ENCODE measurements at regions not wholly inside any gene's neighbourhood (a gene's known extent, or its start where the extent isn't known, plus 50 kb on each side); places are given as distances from the start of the nearest gene placed in this dataset.
A peak's percentile ranks its signal among the peaks of the same experiment; 100 is the strongest.

DNA sequence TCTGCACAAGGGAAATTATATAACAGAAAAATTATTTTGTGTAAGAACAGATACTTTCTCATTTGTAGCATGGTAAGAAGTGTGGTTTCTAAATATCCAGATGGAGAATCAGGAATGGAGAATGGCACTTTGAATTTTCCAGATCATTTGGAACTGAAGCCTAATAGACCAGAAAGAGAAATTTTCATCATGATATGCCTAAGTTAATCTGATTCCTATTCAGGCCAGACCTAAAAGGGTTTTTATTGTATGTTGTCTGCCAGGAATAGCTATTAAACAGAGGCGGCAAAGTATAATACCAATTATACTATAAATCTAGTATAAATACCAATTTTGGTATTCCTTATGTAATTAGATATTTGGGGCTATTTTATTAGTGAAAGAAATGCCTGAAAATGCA is 382.7 kb upstream of the FAR2 start:
- H3K9me3 ChIP-seq = no peaks in the 10 kb centered on the region
- no peak overlapping the region for H3K27ac ChIP-seq
- intact Hi-C loops (cut with DNase I) = no loop called here
- no peaks in the 10 kb centered on the region for H3K27me3 ChIP-seq
- TF ChIP-seq, protein P1, sequence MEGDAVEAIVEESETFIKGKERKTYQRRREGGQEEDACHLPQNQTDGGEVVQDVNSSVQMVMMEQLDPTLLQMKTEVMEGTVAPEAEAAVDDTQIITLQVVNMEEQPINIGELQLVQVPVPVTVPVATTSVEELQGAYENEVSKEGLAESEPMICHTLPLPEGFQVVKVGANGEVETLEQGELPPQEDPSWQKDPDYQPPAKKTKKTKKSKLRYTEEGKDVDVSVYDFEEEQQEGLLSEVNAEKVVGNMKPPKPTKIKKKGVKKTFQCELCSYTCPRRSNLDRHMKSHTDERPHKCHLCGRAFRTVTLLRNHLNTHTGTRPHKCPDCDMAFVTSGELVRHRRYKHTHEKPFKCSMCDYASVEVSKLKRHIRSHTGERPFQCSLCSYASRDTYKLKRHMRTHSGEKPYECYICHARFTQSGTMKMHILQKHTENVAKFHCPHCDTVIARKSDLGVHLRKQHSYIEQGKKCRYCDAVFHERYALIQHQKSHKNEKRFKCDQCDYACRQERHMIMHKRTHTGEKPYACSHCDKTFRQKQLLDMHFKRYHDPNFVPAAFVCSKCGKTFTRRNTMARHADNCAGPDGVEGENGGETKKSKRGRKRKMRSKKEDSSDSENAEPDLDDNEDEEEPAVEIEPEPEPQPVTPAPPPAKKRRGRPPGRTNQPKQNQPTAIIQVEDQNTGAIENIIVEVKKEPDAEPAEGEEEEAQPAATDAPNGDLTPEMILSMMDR (IDR thresholded peaks at IDR 0.05) = no peak
- no peak for TF ChIP-seq EP300 (IDR thresholded peaks at IDR 0.05)
- H3K36me3 ChIP-seq = no peaks in the 10 kb centered on the region
- no peak overlapping the region for H3K4me3 ChIP-seq
- no peak for DNase-seq
- peaks cover 0 to 2% (median under 1%) of the 10 kb centered on the region in 4 donors for H3K4me1 ChIP-seq
- 93 to 95% methylated on average over 1 of the region's 1 CpG for WGBS, 2 donors

DNA sequence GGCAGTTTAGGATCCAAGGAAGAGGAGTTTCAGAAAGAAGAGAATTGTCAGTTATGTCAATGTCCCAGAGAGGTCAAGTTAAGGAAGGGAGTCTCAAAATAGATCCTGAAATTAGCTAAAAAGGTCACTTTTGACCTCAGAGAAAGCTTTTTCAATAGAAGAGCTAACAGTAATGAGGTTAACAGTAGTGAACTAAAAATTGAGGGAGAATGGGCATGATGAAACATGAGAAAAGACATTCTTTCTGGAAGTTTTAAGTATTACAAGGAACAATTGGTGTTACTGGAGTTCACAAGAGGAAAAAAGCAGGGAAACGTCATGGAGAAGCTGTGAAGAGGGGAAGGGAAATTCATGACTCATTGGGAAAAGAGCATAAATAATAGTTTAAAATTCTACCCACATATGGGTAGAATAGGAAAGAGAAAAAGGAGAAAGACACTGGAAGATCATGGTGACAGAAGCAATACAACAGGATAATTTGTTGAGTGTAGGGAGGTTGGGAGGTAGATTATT is 381.2 kb upstream of the FAR2 start:
- no peak overlapping the region for H3K4me3 ChIP-seq
- peaks cover 0 to 15% (median 14%) of the 10 kb centered on the region in 4 donors for H3K4me1 ChIP-seq
- no peaks in the 10 kb centered on the region for H3K36me3 ChIP-seq
- TF ChIP-seq POLR2AphosphoS5 (IDR thresholded peaks at IDR 0.05) (no peak), EP300 (IDR thresholded peaks at IDR 0.05) (no peak), POLR2A (IDR thresholded peaks at IDR 0.05) (no peak)
- TF ChIP-seq, protein P1 (IDR thresholded peaks at IDR 0.05) = no peak
- WGBS, 2 donors = 41 to 77% methylated on average over 1 of the region's 1 CpG
- no peak for DNase-seq
- no peaks in the 10 kb centered on the region for H3K27me3 ChIP-seq
- intact Hi-C loops (cut with DNase I) = no loop called here
- no peaks in the 10 kb centered on the region for H3K9me3 ChIP-seq
- no peak overlapping the region for H3K27ac ChIP-seq

DNA sequence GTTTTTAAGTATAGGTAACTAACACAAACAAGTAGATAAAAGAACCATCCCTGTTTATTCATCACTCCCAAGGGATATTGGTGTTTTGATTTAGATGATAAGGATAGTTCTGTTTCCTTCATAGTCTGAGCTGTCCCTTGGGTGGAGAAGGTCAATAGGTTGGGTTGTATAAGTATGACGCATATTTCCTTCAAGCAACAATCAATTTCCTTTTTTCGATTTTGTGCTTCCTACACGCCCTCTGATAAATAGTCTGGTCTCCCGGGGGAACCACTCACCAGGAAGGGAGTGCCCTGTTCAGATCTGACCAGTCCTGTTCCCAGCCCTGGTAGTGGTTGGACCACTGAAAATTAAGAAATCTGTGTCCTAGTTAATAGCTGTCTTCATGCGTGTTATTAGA is 378.8 kb upstream of the FAR2 start:
- no peaks in the 10 kb centered on the region for H3K36me3 ChIP-seq
- no peak overlapping the region for H3K4me3 ChIP-seq
- H3K4me1 ChIP-seq = peaks cover 0 to 15% (median 14%) of the 10 kb centered on the region in 4 donors
- no peaks in the 10 kb centered on the region for H3K9me3 ChIP-seq
- H3K27ac ChIP-seq = no peak overlapping the region
- H3K27me3 ChIP-seq = no peaks in the 10 kb centered on the region
- intact Hi-C loops (cut with DNase I) = no loop called here
- no peak for DNase-seq
- WGBS, 2 donors = 38 to 57% methylated on average over 5 of the region's 5 CpGs
- peak in 1 of 4 donors; percentile 38 for TF ChIP-seq POLR2AphosphoS5 (IDR thresholded peaks at IDR 0.05)
- TF ChIP-seq POLR2A (IDR thresholded peaks at IDR 0.05) = no peak

DNA sequence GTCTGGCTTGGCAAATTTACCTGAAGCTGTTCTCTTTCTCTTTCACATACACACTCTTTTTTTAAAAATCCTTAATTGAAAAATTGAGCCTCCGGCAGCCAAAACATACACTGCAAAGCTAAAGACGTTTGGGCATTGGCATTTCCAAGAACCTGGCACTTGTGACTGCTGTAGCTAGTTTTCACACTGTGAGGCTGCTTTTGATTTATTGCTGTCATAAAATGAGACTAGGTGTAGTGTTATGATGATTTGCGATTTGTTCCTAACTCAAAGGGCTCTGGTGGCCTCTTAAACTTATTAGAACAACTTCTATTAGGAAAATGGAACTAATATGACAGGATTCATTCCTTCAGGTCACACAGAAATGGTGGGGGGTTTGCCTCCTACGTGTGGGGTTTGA is 377.1 kb upstream of the FAR2 start:
- intact Hi-C loops (cut with DNase I) = no loop called here
- WGBS, 2 donors = 17 to 44% methylated on average over 4 of the region's 4 CpGs
- H3K27me3 ChIP-seq = no peaks in the 10 kb centered on the region
- H3K27ac ChIP-seq = no peak overlapping the region
- H3K4me1 ChIP-seq = peaks cover 0 to 15% (median 14%) of the 10 kb centered on the region in 4 donors
- H3K9me3 ChIP-seq = no peaks in the 10 kb centered on the region
- TF ChIP-seq POLR2AphosphoS5 (IDR thresholded peaks at IDR 0.05) = no peak
- no peak for TF ChIP-seq EP300 (IDR thresholded peaks at IDR 0.05)
- no peak for TF ChIP-seq POLR2A (IDR thresholded peaks at IDR 0.05)
- TF ChIP-seq, protein P1 (IDR thresholded peaks at IDR 0.05) = no peak
- H3K36me3 ChIP-seq = no peaks in the 10 kb centered on the region
- no peak overlapping the region for H3K4me3 ChIP-seq
- no peak for DNase-seq

DNA sequence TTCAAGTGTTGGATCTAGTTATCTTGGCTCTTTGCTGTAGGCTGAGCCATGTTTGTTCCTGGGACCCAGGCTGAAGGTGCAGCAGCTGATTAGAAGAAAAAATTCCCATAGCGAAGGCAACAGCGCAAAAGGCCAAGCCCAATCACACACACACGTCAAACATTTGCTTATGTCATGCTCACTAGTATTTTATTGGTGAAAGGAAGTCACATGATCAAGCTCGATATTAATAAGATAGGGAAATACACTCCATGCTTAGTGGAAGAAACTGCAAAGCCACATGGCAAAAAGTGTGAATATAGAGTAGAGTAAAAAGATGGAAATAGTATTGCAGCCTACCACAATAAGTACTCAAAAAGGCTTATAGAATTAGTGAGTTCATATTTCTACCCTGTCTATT is 373.5 kb upstream of the FAR2 start:
- H3K4me3 ChIP-seq = no peak overlapping the region
- no peaks in the 10 kb centered on the region for H3K27me3 ChIP-seq
- H3K36me3 ChIP-seq = no peaks in the 10 kb centered on the region
- H3K4me1 ChIP-seq = peaks cover 0 to 15% (median 14%) of the 10 kb centered on the region in 4 donors
- intact Hi-C loops (cut with DNase I) = no loop called here
- whole genome bisulfite sequencing, 2 donors = 96% methylated on average over 4 of the region's 4 CpGs
- H3K27ac ChIP-seq = no peak overlapping the region
- TF ChIP-seq, protein P1 (IDR thresholded peaks at IDR 0.05) = no peak
- no peaks in the 10 kb centered on the region for H3K9me3 ChIP-seq
- DNase-seq = no peak
